ENCODE measurements at regions not wholly inside any gene's neighbourhood (a gene's known extent, or its start where the extent isn't known, plus 50 kb on each side); places are given as distances from the start of the nearest gene placed in this dataset.

GRCh38 chr5:155068616-155069100 lies 55.1 kb downstream of the KIF4B start:
- FAIRE-seq: no peak
- no peak for DNase-seq (ENCODE audit: extremely low spot score, insufficient read length, low read depth)

DNA sequence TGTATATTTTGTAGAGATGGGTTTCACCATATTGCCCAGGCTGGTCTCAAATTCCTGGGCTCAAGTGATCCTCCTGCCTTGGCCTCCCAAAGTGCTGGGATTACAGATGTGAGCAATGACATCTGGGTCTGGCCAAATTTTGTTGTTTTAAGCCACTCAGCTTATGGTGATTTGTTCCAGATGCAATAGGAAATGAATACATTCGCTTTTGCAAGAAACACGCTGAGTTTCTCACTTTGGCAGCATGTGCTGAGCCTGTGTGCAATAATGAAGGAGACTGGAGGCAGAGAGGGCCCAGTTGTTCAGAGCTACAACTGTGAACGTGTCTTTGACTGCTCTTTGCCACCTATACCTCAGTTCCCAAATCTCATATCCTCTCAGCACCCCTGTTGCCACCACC lies 56.4 kb downstream of the KIF4B start:
- FAIRE-seq: no peak
- DNase-seq (ENCODE audit: extremely low spot score, insufficient read length, low read depth): no peak

DNA sequence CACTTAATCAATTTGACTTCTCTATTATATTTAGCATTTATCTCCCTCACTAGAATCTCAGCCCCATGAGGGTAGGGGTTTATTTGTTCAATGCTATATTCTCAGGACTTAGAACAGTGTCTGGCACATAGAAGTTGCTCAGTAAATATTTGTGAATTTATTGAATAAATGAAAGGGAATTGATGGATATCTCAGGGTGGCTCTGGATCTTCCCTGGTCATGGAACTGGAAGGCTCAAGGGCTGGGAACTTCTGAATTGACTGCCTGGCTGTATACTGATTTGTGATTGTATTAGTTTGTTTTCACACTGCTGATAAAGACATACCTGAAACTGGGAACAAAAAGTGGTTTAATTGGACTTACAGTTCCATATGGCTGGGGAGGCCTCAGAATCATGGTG lies 57.2 kb downstream of the KIF4B start:
- no peak for DNase-seq (ENCODE audit: extremely low spot score, insufficient read length, low read depth)
- no peak for FAIRE-seq

- FAIRE-seq (no peak), DNase-seq (ENCODE audit: extremely low spot score, insufficient read length, low read depth) (no peak)
These were observed 62.8 kb downstream of the KIF4B start for GRCh38 chr5:155076379-155076778.

GRCh38 chr5:155079698-155080097 lies 66.1 kb downstream of the KIF4B start:
- DNase-seq (ENCODE audit: extremely low spot score, insufficient read length, low read depth) (no peak), FAIRE-seq (no peak)

DNA sequence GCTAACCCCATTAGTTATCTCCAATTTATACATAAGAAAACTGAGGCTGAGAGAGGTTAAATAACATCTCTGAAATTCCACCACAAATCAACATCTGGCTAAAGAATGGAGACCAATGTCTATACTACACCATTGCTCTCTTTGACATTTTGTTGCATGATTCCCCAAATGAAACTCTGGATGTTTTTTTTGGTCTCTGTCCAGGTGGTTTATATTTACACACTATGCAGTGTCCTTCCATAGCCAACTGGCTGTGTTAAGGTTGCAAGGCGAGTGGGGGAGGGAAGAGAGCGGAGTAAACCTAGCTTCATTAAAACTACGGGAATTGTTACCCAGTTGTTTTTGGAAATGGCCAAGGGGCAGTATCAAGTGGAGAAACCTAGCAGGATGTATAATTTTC lies 67.2 kb downstream of the KIF4B start:
- no peak for DNase-seq (ENCODE audit: extremely low spot score, insufficient read length, low read depth)
- FAIRE-seq: no peak

GRCh38 chr5:155081618-155082017 lies 68.1 kb downstream of the KIF4B start:
- DNase-seq (ENCODE audit: extremely low spot score, insufficient read length, low read depth) (no peak), FAIRE-seq (no peak)

GRCh38 chr5:155082401-155082800 lies 68.8 kb downstream of the KIF4B start:
- FAIRE-seq (no peak), DNase-seq (ENCODE audit: extremely low spot score, insufficient read length, low read depth) (no peak)

GRCh38 chr5:155085282-155085989 lies 71.9 kb downstream of the KIF4B start:
- FAIRE-seq (no peak), DNase-seq (ENCODE audit: extremely low spot score, insufficient read length, low read depth) (no peak)

- FAIRE-seq (no peak), DNase-seq (ENCODE audit: extremely low spot score, insufficient read length, low read depth) (no peak)
These were observed 73.5 kb downstream of the KIF4B start for GRCh38 chr5:155087036-155087435.

GRCh38 chr5:155088811-155089210 lies 75.3 kb downstream of the KIF4B start:
- DNase-seq (ENCODE audit: extremely low spot score, insufficient read length, low read depth): no peak

DNA sequence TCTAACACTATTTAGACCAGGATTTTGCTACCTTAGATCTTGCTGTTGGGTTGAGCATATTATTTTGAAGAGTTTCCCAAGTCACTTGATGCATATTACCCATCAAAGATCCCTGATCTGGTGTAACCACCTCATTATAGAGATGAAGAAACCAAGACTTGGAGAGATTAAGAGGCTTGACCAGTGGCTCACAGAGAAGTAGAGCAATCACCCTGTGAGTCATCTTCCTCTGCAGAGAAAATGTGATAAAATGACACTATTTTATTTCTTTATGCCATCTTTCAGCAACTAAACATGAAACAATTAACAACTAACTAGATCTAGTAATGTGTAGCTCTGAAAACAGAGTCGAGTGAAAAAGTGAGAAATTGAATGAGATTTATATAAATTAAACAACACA lies 76.1 kb downstream of the KIF4B start:
- DNase-seq (ENCODE audit: extremely low spot score, insufficient read length, low read depth): no peak
- no peak for FAIRE-seq

More at GRCh38 chr5:155088811-155089210, 75.3 kb downstream of the KIF4B start:
- FAIRE-seq: no peak

- DNase-seq (ENCODE audit: extremely low spot score, insufficient read length, low read depth): no peak
- no peak for FAIRE-seq
These were observed 77.6 kb downstream of the KIF4B start for GRCh38 chr5:155091063-155091648.

GRCh38 chr5:155091768-155092717 lies 78.5 kb downstream of the KIF4B start:
- no peak for FAIRE-seq
- DNase-seq (ENCODE audit: extremely low spot score, insufficient read length, low read depth): no peak

DNA sequence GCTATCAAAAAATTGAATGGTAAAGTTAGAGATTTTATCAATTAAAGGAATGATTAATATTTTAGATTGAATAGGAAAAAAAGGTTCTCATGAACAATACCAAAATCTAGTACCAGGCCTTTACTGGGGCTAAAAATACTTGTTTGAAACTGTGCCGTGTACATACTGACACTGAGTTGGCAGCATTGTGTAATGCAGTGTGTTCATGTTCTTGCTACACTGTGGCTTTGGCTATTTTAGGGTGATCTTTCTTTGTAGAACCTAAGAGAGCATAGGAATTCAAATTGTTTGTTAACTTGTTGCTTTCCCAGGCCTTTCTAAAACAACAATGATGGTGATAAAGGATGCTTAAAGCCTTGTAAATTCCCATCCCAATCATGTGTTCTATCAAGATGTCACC lies 80.9 kb downstream of the KIF4B start:
- FAIRE-seq: no peak
- no peak for DNase-seq (ENCODE audit: extremely low spot score, insufficient read length, low read depth)

DNA sequence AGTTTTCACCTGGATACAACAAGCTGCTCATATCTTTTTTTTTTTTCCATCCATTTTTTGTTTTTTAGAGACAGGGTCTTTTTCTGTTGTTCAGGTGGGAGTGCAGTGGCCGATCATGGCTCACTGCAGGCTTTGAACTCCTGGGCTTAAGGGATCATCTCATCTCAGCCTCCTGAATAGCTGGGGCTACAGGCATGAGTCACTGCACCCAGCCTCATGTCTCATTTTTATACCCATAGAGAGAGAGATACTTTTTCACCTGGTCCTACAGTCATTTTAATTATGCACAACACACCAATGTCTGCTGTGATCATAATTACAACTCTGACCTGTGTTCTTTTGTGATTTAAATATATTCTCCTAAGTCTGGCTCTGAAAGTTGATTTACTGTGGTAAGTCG lies 84.4 kb downstream of the KIF4B start:
- no peak for FAIRE-seq

DNA sequence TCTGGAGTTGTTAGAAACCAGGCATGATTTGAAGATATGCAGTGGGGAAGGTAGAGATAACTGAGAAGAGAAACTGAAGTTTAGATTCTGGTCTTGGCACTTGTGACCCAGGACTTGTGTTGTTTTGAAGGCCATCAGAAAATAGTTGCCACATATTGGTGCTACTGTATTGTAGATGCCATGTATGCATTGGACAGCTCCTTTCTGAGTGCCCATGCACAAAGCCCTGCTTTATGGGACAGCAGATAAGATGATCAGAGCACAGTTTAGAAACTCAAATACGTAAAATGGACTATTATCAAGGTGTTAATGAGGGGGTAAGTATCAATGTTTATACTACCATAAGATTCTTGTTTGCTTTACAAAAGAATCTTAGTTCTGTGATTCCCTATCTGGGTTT lies 84.9 kb downstream of the KIF4B start:
- no peak for DNase-seq (ENCODE audit: extremely low spot score, insufficient read length, low read depth)
- no peak for FAIRE-seq

More for the DNA sequence above, 84.4 kb downstream of the KIF4B start:
- no peak for DNase-seq (ENCODE audit: extremely low spot score, insufficient read length, low read depth)

DNA sequence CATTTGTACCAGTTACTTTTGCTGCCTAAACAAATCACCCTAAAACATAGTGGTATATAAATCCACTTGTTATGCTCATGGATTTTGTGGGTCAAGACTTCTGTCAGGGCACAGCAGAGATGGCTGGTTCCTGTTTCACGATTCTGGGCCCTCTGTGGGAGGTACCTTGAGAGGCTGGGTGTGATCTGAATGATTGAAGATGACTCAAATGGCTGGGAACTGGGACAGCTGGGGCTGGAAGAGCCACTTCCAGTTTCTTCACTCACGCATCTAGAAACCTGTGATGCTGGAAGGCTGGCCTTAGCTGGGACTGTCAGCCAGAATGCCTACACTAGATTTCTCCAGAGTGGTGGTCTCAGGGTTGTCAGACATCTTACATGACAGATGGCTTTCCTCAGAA lies 88.1 kb downstream of the KIF4B start:
- no peak for FAIRE-seq

GRCh38 chr5:155103146-155103545 lies 89.6 kb downstream of the KIF4B start:
- DNase-seq (ENCODE audit: extremely low spot score, insufficient read length, low read depth): no peak
- FAIRE-seq: no peak

More for the DNA sequence above, 88.1 kb downstream of the KIF4B start:
- no peak for DNase-seq (ENCODE audit: extremely low spot score, insufficient read length, low read depth)

GRCh38 chr5:155104441-155104840 lies 90.9 kb downstream of the KIF4B start:
- DNase-seq (ENCODE audit: extremely low spot score, insufficient read length, low read depth) (no peak), FAIRE-seq (no peak)

DNA sequence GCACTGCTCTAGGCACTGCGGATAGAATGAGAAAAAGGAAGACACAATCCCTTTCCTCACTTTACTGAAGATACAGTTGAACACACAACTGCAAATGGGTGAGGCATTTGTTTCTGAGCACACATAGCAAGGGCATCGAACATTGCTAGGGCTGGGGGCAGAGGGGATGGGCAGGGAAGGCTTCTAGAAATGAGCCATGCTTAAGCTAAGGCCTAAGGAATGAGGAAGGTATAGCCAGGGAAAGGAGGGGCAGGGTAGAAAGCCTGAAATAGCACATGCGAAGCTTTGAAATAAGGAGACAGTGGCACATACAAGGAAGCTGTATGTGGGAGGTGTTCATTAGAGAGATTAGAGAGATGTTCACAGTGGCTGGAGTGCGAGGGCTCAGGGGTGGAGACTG lies 92.7 kb downstream of the KIF4B start:
- DNase-seq (ENCODE audit: extremely low spot score, insufficient read length, low read depth) (no peak), FAIRE-seq (no peak)
